K562 (cell line): ENCODE measurements at regions not wholly inside any gene's neighbourhood (a gene's known extent, or its start where the extent isn't known, plus 50 kb on each side); places are given as distances from the start of the nearest gene placed in this dataset.

Experiments used
- ATAC-seq: fragments of 200-7000 bp; cut with Tn5 transposase; 3 replicates; pipeline ENCODE4 v1.9.1; 2020; ENCODE audit warnings: moderate library complexity
- BruUV-seq: library from RNA; stranded (reverse); fragments of 400-500 nt; replicated peaks from 2 replicates; lab custom pipeline; 2021; lab: Mats Ljungman, UMichigan
- CTCF ChIA-PET: fragments of 300-600 bp; formaldehyde crosslinking; extraction: SDS; loops from one replicate; lab custom pipeline; 2021; ENCODE audit warnings: low intra/inter-chr PET ratio; lab: Yijun Ruan, JAX
- POLR2A ChIA-PET: fragments of 300-600, 350-650 bp; sonication (Branson Sonifier 250); formaldehyde crosslinking; extraction: SDS; loops from one replicate; lab custom pipeline; 2021; ENCODE audit warnings: antibody characterized with exemption, inconsistent platforms; lab: Yijun Ruan, JAX
- DNase-seq, 4 experiments: peaks; one replicate each; pipeline versions ENCODE4 v3.0.0 to v3.0.0-alpha.2; 2011 to 2018; ENCODE audit warnings: low spot score in 3 of 4, mixed read lengths in 3 of 4; ENCODE audit errors: extremely low read depth in 1 of 4
- FAIRE-seq: peaks from 2 replicates; lab custom pipeline; 2011; peaks lifted over from hg19 to GRCh38; lab: Jason Lieb, UNC
- H2AFZ ChIP-seq: 2 replicates; pipeline ENCODE4 v1.6.0; 2011; ENCODE audit warnings: low read depth, low read length, control low read depth, inconsistent platforms
- H3K27ac ChIP-seq: fragments of 200-600 bp; 3 replicates; pipeline ENCODE4 v1.8.0; 2011; ENCODE audit warnings: low read depth, mild to moderate bottlenecking, control low read depth, inconsistent platforms, low read length, moderate library complexity, mixed read lengths; ENCODE audit errors: extremely low read depth
- H3K27me3 ChIP-seq, 2 experiments: fragments of 300-600 bp in 1 of 2; 2 replicates in 1 of 2; 3 replicates in 1 of 2; pipeline versions ENCODE4 v1.6.0 to v1.8.0; 2011; ENCODE audit warnings: inconsistent platforms in 2 of 2, low read length in 2 of 2, mild to moderate bottlenecking in 1 of 2, mixed read lengths in 1 of 2, moderate library complexity in 1 of 2; ENCODE audit not compliant: control insufficient read depth in 2 of 2, insufficient read depth in 2 of 2
- H3K36me3 ChIP-seq: fragments of 300-600 bp; 3 replicates; pipeline ENCODE4 v1.8.0; 2011; ENCODE audit warnings: mild to moderate bottlenecking, low read length, inconsistent platforms; ENCODE audit not compliant: control insufficient read depth, insufficient read depth
- H3K4me1 ChIP-seq, 2 experiments: fragments of 200-600 bp in 1 of 2; replicated peaks in 1 of 2; 2 replicates in 1 of 2; 3 replicates in 1 of 2; pipeline versions ENCODE4 v1.5.1 to v1.8.0; 2011; ENCODE audit warnings: inconsistent platforms in 2 of 2, low read length in 2 of 2, mild to moderate bottlenecking in 1 of 2, mixed read lengths in 1 of 2, moderate library complexity in 1 of 2; ENCODE audit not compliant: control insufficient read depth in 2 of 2, insufficient read depth in 2 of 2
- H3K4me2 ChIP-seq: 2 replicates; pipeline ENCODE4 v1.6.1; 2011; ENCODE audit warnings: low read length, control low read depth, inconsistent platforms, mixed read lengths; ENCODE audit not compliant: insufficient read depth
- H3K4me3 ChIP-seq: fragments of 200-600 bp; sonication (generic), shearing (Covaris generic); 2 replicates; pipeline ENCODE4 v1.5.1; 2016; ENCODE audit warnings: control low read depth, inconsistent platforms
- H3K79me2 ChIP-seq: fragments of 200-600 bp; 3 replicates; pipeline ENCODE4 v1.8.0; 2011; ENCODE audit warnings: low read length, inconsistent platforms; ENCODE audit not compliant: control insufficient read depth, insufficient read depth
- H3K9ac ChIP-seq, 2 experiments: 2 replicates each; pipeline versions ENCODE4 v1.6.0 to v1.6.1; 2011; ENCODE audit warnings: low read depth in 2 of 2, low read length in 2 of 2, control low read depth in 1 of 2, inconsistent platforms in 1 of 2, mild to moderate bottlenecking in 1 of 2, mixed read lengths in 1 of 2; ENCODE audit not compliant: insufficient read depth in 1 of 2
- H3K9me1 ChIP-seq: one replicate; pipeline ENCODE4 v1.6.0; 2011; ENCODE audit warnings: inconsistent platforms, mild to moderate bottlenecking, low read length, moderate library complexity; ENCODE audit not compliant: control insufficient read depth, insufficient read depth
- H3K9me3 ChIP-seq: replicated peaks from 2 replicates; pipeline ENCODE4 v1.5.1; 2011; ENCODE audit warnings: low read depth, low read length, inconsistent platforms; ENCODE audit not compliant: control insufficient read depth, insufficient read depth
- H4K20me1 ChIP-seq: replicated peaks from 2 replicates; pipeline ENCODE4 v1.6.1; 2011; ENCODE audit warnings: low read length, inconsistent platforms, mixed read lengths; ENCODE audit not compliant: control insufficient read depth, insufficient read depth
- BRD9 ChIP-seq: fragments of 450-650 bp; IDR thresholded peaks from 2 replicates; pipeline ENCODE4 v1.6.1; 2018; ENCODE audit warnings: low read depth; ENCODE audit not compliant: partially characterized antibody
- NCOA6 ChIP-seq: fragments of 450-650 bp; IDR thresholded peaks from 2 replicates; pipeline ENCODE4 v1.6.1; 2017; ENCODE audit warnings: mild to moderate bottlenecking
- RCOR1 ChIP-seq, 2 experiments: IDR thresholded peaks; 2 replicates each; pipeline ENCODE4 v1.6.1; 2012; ENCODE audit warnings: low read depth in 2 of 2, low read length in 2 of 2, borderline replicate concordance in 1 of 2, improper control_type of control experiment in 1 of 2
- ZNF75A ChIP-seq: fragments of 450-650 bp; formaldehyde crosslinking; IDR thresholded peaks from 2 replicates; pipeline ENCODE4 v1.4.0; 2020; ENCODE audit warnings: mild to moderate bottlenecking
- WGBS: fragments of 100-300 bp; shearing (Covaris generic); methylation state at CpG from one replicate; pipeline ENCODE4 v1.1.6; 2016; ENCODE audit warnings: low coverage, mixed read lengths; ENCODE audit not compliant: insufficient coverage; ENCODE audit errors: missing lambda C conversion rate; 5-methylcytosine and 5-hydroxymethylcytosine counted together
- in situ Hi-C: fragments of 300-500 bp; cut with MboI; formaldehyde crosslinking; loops from 4 replicates; pipeline ENCODE4 v1.15.0; 2018; ENCODE audit warnings: inconsistent platforms, mixed read lengths
- intact Hi-C: fragments of 100-400 bp; cut with micrococcal nuclease; formaldehyde crosslinking; loops from 2 replicates; pipeline ENCODE4 v1.14.2; 2022
- TF ChIP-seq, protein P1 (sequence below): fragments of 450-650 bp; IDR thresholded peaks from 2 replicates; pipeline ENCODE4 v1.6.1; 2016; ENCODE audit warnings: mild to moderate bottlenecking

DNA sequence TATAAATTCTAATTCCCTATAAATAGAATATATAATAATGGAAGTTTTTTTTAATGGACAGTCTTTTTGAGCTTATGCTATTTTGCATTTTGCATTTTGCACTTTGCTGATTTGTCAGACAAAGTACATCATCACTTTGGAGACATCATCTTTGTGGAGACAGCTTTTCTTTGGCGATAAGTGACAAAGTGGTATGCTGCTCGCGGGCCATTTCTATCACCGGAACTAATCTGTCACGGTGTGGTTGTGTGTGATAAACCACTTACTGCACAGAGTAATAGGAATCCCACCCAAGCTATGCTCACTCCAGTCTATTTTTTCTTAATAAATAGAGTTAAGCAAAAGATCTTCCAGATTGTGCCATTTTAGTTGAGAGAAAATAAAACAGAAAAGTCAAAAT lies 133.1 kb downstream of the MACIR start (continued):
- TF ChIP-seq, protein P1, sequence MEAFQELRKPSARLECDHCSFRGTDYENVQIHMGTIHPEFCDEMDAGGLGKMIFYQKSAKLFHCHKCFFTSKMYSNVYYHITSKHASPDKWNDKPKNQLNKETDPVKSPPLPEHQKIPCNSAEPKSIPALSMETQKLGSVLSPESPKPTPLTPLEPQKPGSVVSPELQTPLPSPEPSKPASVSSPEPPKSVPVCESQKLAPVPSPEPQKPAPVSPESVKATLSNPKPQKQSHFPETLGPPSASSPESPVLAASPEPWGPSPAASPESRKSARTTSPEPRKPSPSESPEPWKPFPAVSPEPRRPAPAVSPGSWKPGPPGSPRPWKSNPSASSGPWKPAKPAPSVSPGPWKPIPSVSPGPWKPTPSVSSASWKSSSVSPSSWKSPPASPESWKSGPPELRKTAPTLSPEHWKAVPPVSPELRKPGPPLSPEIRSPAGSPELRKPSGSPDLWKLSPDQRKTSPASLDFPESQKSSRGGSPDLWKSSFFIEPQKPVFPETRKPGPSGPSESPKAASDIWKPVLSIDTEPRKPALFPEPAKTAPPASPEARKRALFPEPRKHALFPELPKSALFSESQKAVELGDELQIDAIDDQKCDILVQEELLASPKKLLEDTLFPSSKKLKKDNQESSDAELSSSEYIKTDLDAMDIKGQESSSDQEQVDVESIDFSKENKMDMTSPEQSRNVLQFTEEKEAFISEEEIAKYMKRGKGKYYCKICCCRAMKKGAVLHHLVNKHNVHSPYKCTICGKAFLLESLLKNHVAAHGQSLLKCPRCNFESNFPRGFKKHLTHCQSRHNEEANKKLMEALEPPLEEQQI, result no peak
- TF ChIP-seq NCOA6 (no peak), RCOR1 (IDR thresholded peaks at IDR 0.05; ENCODE audit: borderline replicate concordance in 1 of 2, low read depth in 2 of 2, low read length in 2 of 2) (peak in 1 of 2 experiments; percentile 18; a peak in 1 of 4 replicates), BRD9 (no peak)

DNA sequence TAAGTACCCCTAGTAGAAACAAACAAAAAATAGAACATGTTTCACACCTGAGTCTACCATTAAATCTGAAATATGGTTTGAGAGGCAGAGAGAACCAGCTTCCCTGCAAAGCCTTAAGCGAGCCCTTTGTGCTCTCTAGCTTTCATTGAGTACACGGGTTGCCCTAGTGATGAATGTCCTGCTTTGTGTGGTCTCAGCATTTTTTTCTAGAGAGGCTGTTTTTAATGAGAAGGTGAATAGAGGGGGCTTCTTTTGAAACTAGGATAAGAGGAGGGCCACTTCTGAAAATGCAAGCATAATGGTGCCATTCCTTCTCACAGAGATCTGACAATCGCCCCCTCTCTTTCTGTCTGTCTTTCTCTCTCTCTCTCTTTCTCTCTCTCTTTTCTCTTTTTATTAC lies 131.3 kb downstream of the MACIR start:
- Histone ChIP-seq H3K4me3 (no peak overlapping the region), H3K27ac (no peak overlapping the region), H3K9ac (no peak overlapping the region), H4K20me1 (no peaks in the 10 kb centered on the region), H3K27me3 (no peaks in the 10 kb centered on the region), H3K4me2 (no peak overlapping the region), H3K4me1 (no peaks in the 10 kb centered on the region), H3K9me3 (no peaks in the 10 kb centered on the region), H3K36me3 (no peaks in the 10 kb centered on the region), H2AFZ (no peak overlapping the region), H3K79me2 (no peaks in the 10 kb centered on the region), H3K9me1 (no peaks in the 10 kb centered on the region)
- 4% methylated on average over 3 of the region's 3 CpGs for WGBS
- intact Hi-C loops, result no loop called here
- FAIRE-seq (no peak), DNase-seq (no peak), ATAC-seq (no peak)
- BruUV-seq, result no TSS peak
- no peak for TF ChIP-seq ZNF75A (CRISPR knock-in tag)
- in situ Hi-C loops, result no loop called here
- ChIA-PET POLR2A (no interaction called here), CTCF (no interaction called here)
